C4-2B (cell line): ENCODE measurements at regions not wholly inside any gene's neighbourhood (a gene's known extent, or its start where the extent isn't known, plus 50 kb on each side); places are given as distances from the start of the nearest gene placed in this dataset.
A peak's percentile ranks its signal among the peaks of the same experiment; 100 is the strongest.

ENCODE experiments used
- H3K27ac ChIP-seq: fragments of 450-650 bp; 2 replicates; pipeline ENCODE4 v1.5.1; 2017
- CTCF ChIP-seq: fragments of 450-650 bp; conservative IDR thresholded peaks from 2 replicates; pipeline ENCODE4 v1.5.1; 2017; ENCODE audit warnings: mild to moderate bottlenecking
- ZFX ChIP-seq: fragments of 450-650 bp; IDR thresholded peaks from 2 replicates; pipeline ENCODE4 v1.6.1; 2017

- TF ChIP-seq ZFX, result no peak
- no peak for TF ChIP-seq CTCF
- H3K27ac ChIP-seq, result no peak overlapping the region
Measured at GRCh38 chr20:39479196-39479810, 517.2 kb downstream of the DHX35 start.

DNA sequence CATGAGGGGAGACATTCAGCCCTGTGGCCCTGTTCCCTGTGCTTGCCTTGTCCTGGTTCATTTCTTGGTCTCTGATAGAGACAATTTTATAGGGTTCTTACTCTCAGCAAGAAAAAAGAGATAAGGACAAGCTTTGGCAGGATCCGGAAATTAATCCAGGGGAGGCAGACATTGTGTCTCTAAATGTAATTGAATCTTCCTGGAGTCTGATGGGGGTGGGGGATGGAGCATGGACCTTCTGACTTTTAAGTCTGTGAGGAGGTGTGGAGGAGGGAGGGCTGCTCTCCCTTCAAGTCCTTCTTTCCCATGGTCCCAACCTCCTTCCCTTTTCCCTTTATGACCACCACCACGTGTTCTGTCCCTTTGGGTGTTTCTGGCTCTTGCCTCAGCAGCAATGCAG lies 512.7 kb downstream of the DHX35 start:
- TF ChIP-seq ZFX (no peak), CTCF (no peak)
- H3K27ac ChIP-seq, result peak overlapping the region; percentile 20; the same call in 1 of the 2 replicates

GRCh38 chr20:39473536-39473935 lies 511.4 kb downstream of the DHX35 start:
- no peak overlapping the region for H3K27ac ChIP-seq
- TF ChIP-seq CTCF (no peak), ZFX (no peak)

DNA sequence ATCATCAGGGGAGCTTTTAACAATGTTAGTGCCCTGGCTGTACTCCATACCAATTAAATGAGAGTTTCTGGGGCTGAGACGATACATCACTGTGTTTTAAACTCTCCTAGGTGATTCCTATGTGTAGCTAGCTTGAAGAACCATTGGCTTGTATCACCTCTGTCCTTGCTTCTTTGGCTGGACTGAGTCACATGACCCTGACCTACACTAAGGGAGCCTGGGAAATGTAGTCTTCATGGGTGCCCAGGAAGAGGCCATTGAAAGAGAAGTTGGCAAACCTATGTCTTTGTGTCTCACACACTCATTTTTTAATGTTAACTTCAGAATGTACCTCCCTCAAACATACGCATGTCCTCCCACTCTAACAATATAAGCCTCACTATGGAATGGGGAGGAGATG lies 506.6 kb downstream of the DHX35 start:
- H3K27ac ChIP-seq, result no peak overlapping the region
- TF ChIP-seq CTCF, result no peak
- no peak for TF ChIP-seq ZFX

GRCh38 chr20:39464238-39464637 lies 502.1 kb downstream of the DHX35 start:
- TF ChIP-seq CTCF (no peak; the same call in 1 of the 2 replicates), ZFX (no peak)
- peak overlapping the region; percentile 91; the same call in 1 of the 2 replicates for H3K27ac ChIP-seq

DNA sequence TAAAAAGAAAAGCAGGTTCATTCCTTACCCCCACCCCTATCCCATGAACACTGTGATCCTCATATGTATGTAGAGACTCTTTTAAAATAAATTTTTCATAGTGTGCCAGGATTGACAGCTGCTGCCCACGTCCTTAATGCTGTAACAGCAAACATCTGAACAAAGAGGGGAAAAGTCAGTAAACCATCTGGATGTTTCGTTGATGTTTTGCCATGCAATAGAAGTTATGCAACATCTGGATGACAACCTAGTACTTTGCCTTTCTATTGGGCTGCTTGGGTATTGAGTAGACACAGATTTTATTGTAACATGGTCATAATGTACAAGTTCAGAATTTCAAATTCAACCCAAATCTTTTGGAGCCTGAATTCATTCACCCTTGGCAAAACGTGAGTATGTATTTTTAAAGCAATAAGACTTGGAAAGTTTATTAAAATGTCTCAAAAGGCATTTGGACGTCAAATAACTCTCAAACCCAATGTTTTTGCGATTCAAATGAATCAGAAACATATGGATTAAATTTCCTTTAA lies 500.3 kb downstream of the DHX35 start:
- H3K27ac ChIP-seq, result peak overlapping the region; percentile 53; the same call in 1 of the 2 replicates

More for the DNA sequence above, 500.3 kb downstream of the DHX35 start:
- TF ChIP-seq ZFX (no peak), CTCF (no peak)
